CD4-positive, alpha-beta memory T cell (primary cell): ENCODE measurements at regions not wholly inside any gene's neighbourhood (a gene's known extent, or its start where the extent isn't known, plus 50 kb on each side); places are given as distances from the start of the nearest gene placed in this dataset.

ENCODE experiments used
- CTCF ChIA-PET: fragments of 350-600 bp; sonication (Branson Sonifier 250); formaldehyde crosslinking; loops from one replicate; lab custom pipeline; 2021; ENCODE audit warnings: inconsistent platforms; ENCODE audit not compliant: partially characterized antibody; lab: Charles Lee
- POLR2A ChIA-PET: fragments of 350-600 bp; sonication (Branson Sonifier 250); formaldehyde crosslinking; loops from one replicate; lab custom pipeline; 2021; ENCODE audit not compliant: partially characterized antibody; lab: Charles Lee
- DNase-seq, 5 donors: peaks; one replicate each; pipeline versions ENCODE4 v3.0.0 to v3.0.0-alpha.2; 2020 to 2022; ENCODE audit warnings: mixed read lengths in 1 of 5
- H3K27ac ChIP-seq: one replicate; pipeline ENCODE4 v1.7.0; 2013; ENCODE audit warnings: low read depth, low read length
- H3K27me3 ChIP-seq: 2 replicates; pipeline ENCODE4 v1.7.0; 2013; ENCODE audit warnings: mild to moderate bottlenecking, low read length, moderate library complexity; ENCODE audit not compliant: insufficient read depth
- H3K36me3 ChIP-seq: 2 replicates; pipeline ENCODE4 v1.7.0; 2013; ENCODE audit warnings: mild to moderate bottlenecking, low read length, moderate library complexity; ENCODE audit not compliant: insufficient read depth
- H3K4me1 ChIP-seq: 2 replicates; pipeline ENCODE4 v1.7.0; 2013; ENCODE audit warnings: mild to moderate bottlenecking, low read length, moderate library complexity; ENCODE audit not compliant: insufficient read depth
- H3K4me3 ChIP-seq, 2 donors: one replicate each; pipeline ENCODE4 v1.7.0; 2013; ENCODE audit warnings: low read length in 2 of 2, mild to moderate bottlenecking in 1 of 2
- H3K9me3 ChIP-seq, 2 donors: one replicate each; pipeline ENCODE4 v1.7.0; 2013; ENCODE audit warnings: low read length in 2 of 2, control low read depth in 1 of 2; ENCODE audit not compliant: control insufficient read depth in 1 of 2
- H3K27ac Mint-ChIP-seq, 7 donors: one replicate each; pipeline ENCODE4 v1.8.0; 2020 to 2021; ENCODE audit warnings: mixed read lengths in 7 of 7, mild to moderate bottlenecking in 6 of 7, inconsistent platforms in 3 of 7, moderate library complexity in 3 of 7
- H3K27me3 Mint-ChIP-seq, 2 donors: one replicate each; pipeline ENCODE4 v1.8.0; 2020 to 2021; ENCODE audit warnings: mixed read lengths in 2 of 2
- H3K36me3 Mint-ChIP-seq, 2 donors: one replicate each; pipeline ENCODE4 v1.8.0; 2020 to 2021; ENCODE audit warnings: mixed read lengths in 2 of 2, inconsistent platforms in 1 of 2, mild to moderate bottlenecking in 1 of 2
- H3K4me1 Mint-ChIP-seq, 4 donors: one replicate each; pipeline ENCODE4 v1.8.0; 2020 to 2021; ENCODE audit warnings: mixed read lengths in 4 of 4, mild to moderate bottlenecking in 1 of 4
- H3K4me3 Mint-ChIP-seq, 8 donors: one replicate each; pipeline ENCODE4 v1.8.0; 2020 to 2021; ENCODE audit warnings: mixed read lengths in 8 of 8, mild to moderate bottlenecking in 7 of 8, moderate library complexity in 6 of 8, inconsistent platforms in 3 of 8
- H3K9me3 Mint-ChIP-seq, 8 donors: one replicate each; pipeline ENCODE4 v1.8.0; 2020 to 2021; ENCODE audit warnings: mixed read lengths in 8 of 8, mild to moderate bottlenecking in 5 of 8, inconsistent platforms in 3 of 8, moderate library complexity in 1 of 8
- intact Hi-C: fragments of 100-400 bp; cut with micrococcal nuclease; formaldehyde crosslinking; loops from one replicate; pipeline ENCODE4 v1.15.1; 2023

- CTCF ChIA-PET: no interaction called here
- Histone ChIP-seq H3K36me3 (no peaks in the 10 kb centered on the region), H3K9me3 (no peaks in the 10 kb centered on the region), H3K4me1 (peaks cover 23% of the 10 kb centered on the region), H3K4me3 (no peak overlapping the region), H3K27ac (no peak overlapping the region), H3K27me3 (no peaks in the 10 kb centered on the region)
- no peak for DNase-seq
- POLR2A ChIA-PET: no interaction called here
- intact Hi-C loops: no loop called here
- H3K9me3 Mint-ChIP-seq: peaks cover 0 to 2% (median 0%) of the 10 kb centered on the region in 8 donors
- H3K4me1 Mint-ChIP-seq: peaks cover 16 to 31% (median 24%) of the 10 kb centered on the region in 4 donors
- no peaks in the 10 kb centered on the region for H3K27me3 Mint-ChIP-seq
- H3K4me3 Mint-ChIP-seq: no peak overlapping the region
- H3K27ac Mint-ChIP-seq: no peak overlapping the region
- H3K36me3 Mint-ChIP-seq: no peaks in the 10 kb centered on the region
Observed at GRCh38 chr6:134535831-134536230, 217.9 kb upstream of the SGK1 start.

GRCh38 chr6:134534708-134535149, 216.8 kb upstream of the SGK1 start:
- H3K27ac ChIP-seq: no peak overlapping the region
- no peak for DNase-seq
- no peak overlapping the region for H3K4me3 Mint-ChIP-seq
- no peaks in the 10 kb centered on the region for H3K36me3 ChIP-seq
- peaks cover 12 to 31% (median 19%) of the 10 kb centered on the region in 4 donors for H3K4me1 Mint-ChIP-seq
- H3K27me3 ChIP-seq: no peaks in the 10 kb centered on the region
- H3K9me3 Mint-ChIP-seq: peaks cover 0 to 2% (median 0%) of the 10 kb centered on the region in 8 donors
- H3K9me3 ChIP-seq: no peaks in the 10 kb centered on the region
- peak overlapping the region in 2 of 7 donors; percentile 6 to 42 for H3K27ac Mint-ChIP-seq
- H3K4me3 ChIP-seq: no peak overlapping the region
- CTCF ChIA-PET: no interaction called here
- POLR2A ChIA-PET: no interaction called here
- H3K36me3 Mint-ChIP-seq: no peaks in the 10 kb centered on the region
- intact Hi-C loops: no loop called here
- H3K27me3 Mint-ChIP-seq: peaks cover 0 to 1% of the 10 kb centered on the region in 2 donors
- peaks cover 15% of the 10 kb centered on the region for H3K4me1 ChIP-seq

- Mint-ChIP-seq H3K36me3 (no peaks in the 10 kb centered on the region), H3K4me3 (no peak overlapping the region), H3K9me3 (peaks cover 0 to 2% (median 0%) of the 10 kb centered on the region in 8 donors), H3K4me1 (peaks cover 15 to 34% (median 22%) of the 10 kb centered on the region in 4 donors), H3K27ac (peak overlapping the region in 1 of 7 donors; percentile 13), H3K27me3 (peaks cover 0 to 1% of the 10 kb centered on the region in 2 donors)
- no peak for DNase-seq
- intact Hi-C loops: no loop called here
- Histone ChIP-seq H3K36me3 (no peaks in the 10 kb centered on the region), H3K9me3 (no peaks in the 10 kb centered on the region), H3K27ac (no peak overlapping the region), H3K4me1 (peaks cover 18% of the 10 kb centered on the region), H3K4me3 (no peak overlapping the region), H3K27me3 (no peaks in the 10 kb centered on the region)
- POLR2A ChIA-PET: no interaction called here
- CTCF ChIA-PET: interaction anchor here (1.3 kb wide), 1 partner anchor 88 kb away, joined by 3 read pairs; no protein-coding TSS in a partner anchor
Observed at GRCh38 chr6:134533991-134534390, 216.1 kb upstream of the SGK1 start.

GRCh38 chr6:134532694-134533624, 215.0 kb upstream of the SGK1 start:
- Histone ChIP-seq H3K9me3 (no peaks in the 10 kb centered on the region), H3K4me1 (peaks cover 18% of the 10 kb centered on the region), H3K4me3 (no peak overlapping the region), H3K27ac (no peak overlapping the region), H3K36me3 (no peaks in the 10 kb centered on the region), H3K27me3 (no peaks in the 10 kb centered on the region)
- intact Hi-C loops: no loop called here
- H3K4me1 Mint-ChIP-seq: peaks cover 15 to 34% (median 22%) of the 10 kb centered on the region in 4 donors
- ChIA-PET CTCF (interaction anchor here (0.7 to 1.3 kb wide), 2 partner anchors 20 to 90 kb away, joined by 3 read pairs; no protein-coding TSS in a partner anchor), POLR2A (interaction anchor here (0.7 to 0.8 kb wide), 2 partner anchors 28 to 1757 kb away, joined by 3 to 5 read pairs; no protein-coding TSS in a partner anchor)
- H3K36me3 Mint-ChIP-seq: no peaks in the 10 kb centered on the region
- peaks cover 0 to 1% of the 10 kb centered on the region in 2 donors for H3K27me3 Mint-ChIP-seq
- no peak for DNase-seq
- H3K9me3 Mint-ChIP-seq: peaks cover 0 to 2% (median 0%) of the 10 kb centered on the region in 8 donors
- no peak overlapping the region for H3K4me3 Mint-ChIP-seq
- peak overlapping the region in 2 of 7 donors; percentile 5 to 37 for H3K27ac Mint-ChIP-seq

GRCh38 chr6:134531611-134532010, 213.7 kb upstream of the SGK1 start:
- Histone ChIP-seq H3K36me3 (no peaks in the 10 kb centered on the region), H3K4me1 (peaks cover 18% of the 10 kb centered on the region), H3K4me3 (no peak overlapping the region), H3K27ac (no peak overlapping the region), H3K27me3 (no peaks in the 10 kb centered on the region), H3K9me3 (no peaks in the 10 kb centered on the region)
- H3K9me3 Mint-ChIP-seq: peaks cover 0 to 2% (median 0%) of the 10 kb centered on the region in 8 donors
- H3K27ac Mint-ChIP-seq: peak overlapping the region in 1 of 7 donors; percentile 66
- CTCF ChIA-PET: no interaction called here
- H3K27me3 Mint-ChIP-seq: peaks cover 0 to 1% of the 10 kb centered on the region in 2 donors
- no peak overlapping the region for H3K4me3 Mint-ChIP-seq
- intact Hi-C loops: no loop called here
- DNase-seq: no peak
- H3K36me3 Mint-ChIP-seq: no peaks in the 10 kb centered on the region
- H3K4me1 Mint-ChIP-seq: peaks cover 15 to 34% (median 22%) of the 10 kb centered on the region in 4 donors
- POLR2A ChIA-PET: no interaction called here

GRCh38 chr6:134531188-134531551, 213.3 kb upstream of the SGK1 start:
- H3K9me3 Mint-ChIP-seq: peaks cover 0 to 2% (median 0%) of the 10 kb centered on the region in 8 donors
- no peaks in the 10 kb centered on the region for H3K36me3 Mint-ChIP-seq
- ChIA-PET CTCF (no interaction called here), POLR2A (no interaction called here)
- H3K27ac Mint-ChIP-seq: no peak overlapping the region
- Histone ChIP-seq H3K4me3 (no peak overlapping the region), H3K4me1 (peaks cover 18% of the 10 kb centered on the region), H3K36me3 (no peaks in the 10 kb centered on the region), H3K27ac (no peak overlapping the region), H3K27me3 (no peaks in the 10 kb centered on the region), H3K9me3 (no peaks in the 10 kb centered on the region)
- no peak for DNase-seq
- H3K27me3 Mint-ChIP-seq: peaks cover 0 to 1% of the 10 kb centered on the region in 2 donors
- peaks cover 15 to 34% (median 22%) of the 10 kb centered on the region in 4 donors for H3K4me1 Mint-ChIP-seq
- intact Hi-C loops: no loop called here
- no peak overlapping the region for H3K4me3 Mint-ChIP-seq

GRCh38 chr6:134529921-134530320, 212.0 kb upstream of the SGK1 start:
- Mint-ChIP-seq H3K36me3 (no peaks in the 10 kb centered on the region), H3K27me3 (peaks cover 0 to 1% of the 10 kb centered on the region in 2 donors), H3K4me3 (no peak overlapping the region), H3K4me1 (peaks cover 15 to 34% (median 22%) of the 10 kb centered on the region in 4 donors), H3K27ac (peak overlapping the region; percentile 9 to 82 (median 77)), H3K9me3 (peaks cover 0 to 2% (median 0%) of the 10 kb centered on the region in 8 donors)
- Histone ChIP-seq H3K4me3 (no peak overlapping the region), H3K36me3 (no peaks in the 10 kb centered on the region), H3K27me3 (no peaks in the 10 kb centered on the region), H3K27ac (no peak overlapping the region), H3K9me3 (no peaks in the 10 kb centered on the region), H3K4me1 (peaks cover 18% of the 10 kb centered on the region)
- DNase-seq: peak; percentile 48 to 71 (median 62)
- intact Hi-C loops: no loop called here
- ChIA-PET CTCF (no interaction called here), POLR2A (no interaction called here)
